Keratinocyte (primary cell): ENCODE measurements at regions not wholly inside any gene's neighbourhood (a gene's known extent, or its start where the extent isn't known, plus 50 kb on each side); places are given as distances from the start of the nearest gene placed in this dataset.

ENCODE experiments used
- CTCF ChIP-seq, 3 experiments: IDR thresholded peaks in 1 of 3; conservative IDR thresholded peaks in 1 of 3; optimal IDR thresholded peaks in 1 of 3; 2 replicates in 2 of 3; 3 replicates in 1 of 3; pipeline versions ENCODE3 to v1.5.1; 2011; ENCODE audit warnings: low read length in 3 of 3, mild to moderate bottlenecking in 3 of 3, moderate library complexity in 2 of 3, control low read depth in 1 of 3, inconsistent platforms in 1 of 3; ENCODE audit not compliant: insufficient read depth in 2 of 3; ENCODE audit errors: extremely low read depth in 1 of 3
- EZH2 ChIP-seq: IDR thresholded peaks from one replicate; pipeline ENCODE4 v1.6.1; 2012; ENCODE audit warnings: inconsistent platforms, mild to moderate bottlenecking, low read length, moderate library complexity

- TF ChIP-seq CTCF (optimal IDR thresholded peaks at IDR 0.05 in 1 of 3, IDR thresholded peaks at IDR 0.05 in 1 of 3, conservative IDR thresholded peaks at IDR 0.05 in 1 of 3; ENCODE audit: extremely low read depth in 1 of 3, insufficient read depth in 2 of 3, low read length in 3 of 3): no peak
- no peak for TF ChIP-seq EZH2
These were observed 149.5 kb upstream of the PELI2 start for GRCh38 chr14:55968741-55969140.
